DMS53 treated with DMSO at 0.1 percent for 48 hours (cell line): ENCODE measurements at regions not wholly inside any gene's neighbourhood (a gene's known extent, or its start where the extent isn't known, plus 50 kb on each side); places are given as distances from the start of the nearest gene placed in this dataset.

Experiments used
- DNase-seq: peaks from one replicate; lab custom pipeline; 2025; ENCODE audit not compliant: unreplicated experiment; lab: John Stamatoyannopoulos, UW

- no peak for DNase-seq
These were observed 274.8 kb downstream of the SS18 start for GRCh38 chr18:25815659-25816058.

- DNase-seq = no peak
These were observed 275.5 kb downstream of the SS18 start for GRCh38 chr18:25814841-25815458.

- DNase-seq = no peak
These were observed 277.3 kb downstream of the SS18 start for GRCh38 chr18:25813110-25813509.

- no peak for DNase-seq
These were observed 279.7 kb downstream of the SS18 start for GRCh38 chr18:25810736-25811135.

GRCh38 chr18:25805939-25806338, 284.5 kb downstream of the SS18 start:
- DNase-seq = no peak

GRCh38 chr18:25805323-25805722, 285.1 kb downstream of the SS18 start:
- no peak for DNase-seq

GRCh38 chr18:25799231-25799630, 291.2 kb downstream of the SS18 start:
- no peak for DNase-seq

GRCh38 chr18:25798046-25798445, 292.4 kb downstream of the SS18 start:
- DNase-seq = no peak

- DNase-seq = no peak
These were observed 295.2 kb downstream of the SS18 start for GRCh38 chr18:25795213-25795612.

GRCh38 chr18:25787276-25787675, 303.1 kb downstream of the SS18 start:
- DNase-seq = no peak

- DNase-seq = no peak
These were observed 303.7 kb downstream of the SS18 start for GRCh38 chr18:25786758-25787157.

- DNase-seq = no peak
These were observed 310.3 kb downstream of the SS18 start for GRCh38 chr18:25780105-25780504.

GRCh38 chr18:25771796-25772195, 318.6 kb downstream of the SS18 start:
- DNase-seq = no peak

GRCh38 chr18:25764777-25765176, 325.6 kb downstream of the SS18 start:
- DNase-seq = no peak

GRCh38 chr18:25759111-25759510, 331.3 kb downstream of the SS18 start:
- DNase-seq = no peak

GRCh38 chr18:25743646-25744151, 346.7 kb downstream of the SS18 start:
- DNase-seq = no peak

GRCh38 chr18:25739376-25739775, 351.0 kb downstream of the SS18 start:
- no peak for DNase-seq

GRCh38 chr18:25737710-25738311, 352.6 kb downstream of the SS18 start:
- no peak for DNase-seq

- DNase-seq = no peak
These were observed 353.9 kb downstream of the SS18 start for GRCh38 chr18:25736516-25736915.

- no peak for DNase-seq
These were observed 355.0 kb downstream of the SS18 start for GRCh38 chr18:25735459-25735858.

GRCh38 chr18:25734336-25734735, 356.1 kb downstream of the SS18 start:
- DNase-seq = no peak

GRCh38 chr18:25732862-25733261, 357.6 kb downstream of the SS18 start:
- DNase-seq = no peak

GRCh38 chr18:25729072-25729471, 361.3 kb downstream of the SS18 start:
- DNase-seq = no peak
